Peyer's patch (tissue), 4 donors: ENCODE measurements at regions not wholly inside any gene's neighbourhood (a gene's known extent, or its start where the extent isn't known, plus 50 kb on each side); places are given as distances from the start of the nearest gene placed in this dataset.
"Not testable (repeated sequence)": the region's sequence is repeated elsewhere in the genome, so short reads cannot be mapped to it uniquely, and the experiment has no call there.

Experiments
- DNase-seq, 3 donors: peaks; one replicate each; pipeline ENCODE4 v3.0.0-alpha.2; 2017 to 2019
- H3K27ac ChIP-seq, 4 donors: fragments of 200-600 bp; sonication (generic); one replicate each; pipeline ENCODE4 v1.5.1; 2016 to 2019
- H3K27me3 ChIP-seq, 2 donors: fragments of 200-600 bp; sonication (generic); one replicate each; pipeline ENCODE4 v1.5.1; 2019
- H3K36me3 ChIP-seq, 3 donors: fragments of 200-600 bp; sonication (generic); one replicate each; pipeline ENCODE4 v1.5.1; 2016 to 2019
- H3K4me1 ChIP-seq, 4 donors: fragments of 200-600 bp; sonication (generic); one replicate each; pipeline ENCODE4 v1.5.1; 2016 to 2019
- H3K4me3 ChIP-seq, 4 donors: fragments of 200-600 bp; sonication (generic); 1 replicate in 3 of 4; 2 replicates in 1 of 4; pipeline ENCODE4 v1.5.1; 2016 to 2019; ENCODE audit warnings: mild to moderate bottlenecking in 1 of 4
- H3K9me3 ChIP-seq, 4 donors: fragments of 200-600 bp; sonication (generic); one replicate each; pipeline ENCODE4 v1.5.1; 2016 to 2019; ENCODE audit warnings: mild to moderate bottlenecking in 1 of 4
- CTCF ChIP-seq, 6 experiments: fragments of 450-650 bp in 4 of 6; fragments of 200-600 bp in 2 of 6; sonication (generic) in 1 of 6; IDR thresholded peaks; one replicate each; pipeline ENCODE4 v1.5.1; 2017 to 2019; ENCODE audit warnings: antibody characterized with exemption in 6 of 6, mild to moderate bottlenecking in 3 of 6, moderate library complexity in 1 of 6
- POLR2A ChIP-seq, 2 donors: fragments of 450-650 bp; IDR thresholded peaks; one replicate each; pipeline ENCODE4 v1.5.1; 2017; ENCODE audit warnings: antibody characterized with exemption in 2 of 2, mild to moderate bottlenecking in 2 of 2, moderate library complexity in 2 of 2

- H3K4me3 ChIP-seq, result no peak overlapping the region
- DNase-seq, result no peak
- no peak overlapping the region for H3K27ac ChIP-seq
- no peaks in the 10 kb centered on the region for H3K27me3 ChIP-seq
- no peaks in the 10 kb centered on the region for H3K36me3 ChIP-seq
- H3K4me1 ChIP-seq, result no peaks in the 10 kb centered on the region
- TF ChIP-seq CTCF (IDR thresholded peaks at IDR 0.05), result no peak
- no peak for TF ChIP-seq POLR2A (IDR thresholded peaks at IDR 0.05)
- no peaks in the 10 kb centered on the region for H3K9me3 ChIP-seq
Observed at GRCh38 chr9:75491533-75491932, 398.9 kb upstream of the PCSK5 start.

GRCh38 chr9:75499812-75500211 is 390.7 kb upstream of the PCSK5 start:
- peak overlapping the region in 1 of 4 donors; percentile 28 for H3K27ac ChIP-seq
- no peak for DNase-seq
- no peak for TF ChIP-seq CTCF (IDR thresholded peaks at IDR 0.05)
- TF ChIP-seq POLR2A (IDR thresholded peaks at IDR 0.05), result no peak
- H3K27me3 ChIP-seq, result no peaks in the 10 kb centered on the region
- no peaks in the 10 kb centered on the region for H3K4me1 ChIP-seq
- no peak overlapping the region for H3K4me3 ChIP-seq
- H3K36me3 ChIP-seq, result no peaks in the 10 kb centered on the region
- H3K9me3 ChIP-seq, result no peaks in the 10 kb centered on the region

- no peak for DNase-seq
- no peak overlapping the region for H3K4me3 ChIP-seq
- TF ChIP-seq CTCF (IDR thresholded peaks at IDR 0.05), result no peak
- no peak for TF ChIP-seq POLR2A (IDR thresholded peaks at IDR 0.05)
- no peaks in the 10 kb centered on the region for H3K27me3 ChIP-seq
- H3K4me1 ChIP-seq, result no peaks in the 10 kb centered on the region
- H3K36me3 ChIP-seq, result no peaks in the 10 kb centered on the region
- no peaks in the 10 kb centered on the region for H3K9me3 ChIP-seq
- peak overlapping the region in 1 of 4 donors; percentile 28 for H3K27ac ChIP-seq
Observed at GRCh38 chr9:75500479-75500878, 390.0 kb upstream of the PCSK5 start.

- DNase-seq, H3K27me3 ChIP-seq, H3K4me3 ChIP-seq, H3K27ac ChIP-seq, H3K4me1 ChIP-seq, H3K9me3 ChIP-seq, H3K36me3 ChIP-seq: not testable (repeated sequence)
Observed at GRCh38 chr9:75500940-75501339, 389.5 kb upstream of the PCSK5 start.

GRCh38 chr9:75504721-75505120 is 385.8 kb upstream of the PCSK5 start:
- Histone ChIP-seq H3K4me3 (no peak overlapping the region), H3K9me3 (no peaks in the 10 kb centered on the region), H3K27me3 (no peaks in the 10 kb centered on the region), H3K36me3 (no peaks in the 10 kb centered on the region), H3K4me1 (no peaks in the 10 kb centered on the region), H3K27ac (no peak overlapping the region)
- no peak for DNase-seq
- no peak for TF ChIP-seq POLR2A (IDR thresholded peaks at IDR 0.05)

- H3K4me3 ChIP-seq, result no peak overlapping the region
- no peak for DNase-seq
- no peaks in the 10 kb centered on the region for H3K27me3 ChIP-seq
- no peak overlapping the region for H3K27ac ChIP-seq
- TF ChIP-seq CTCF (IDR thresholded peaks at IDR 0.05) (no peak), POLR2A (IDR thresholded peaks at IDR 0.05) (no peak)
- no peaks in the 10 kb centered on the region for H3K36me3 ChIP-seq
- no peaks in the 10 kb centered on the region for H3K9me3 ChIP-seq
- H3K4me1 ChIP-seq, result no peaks in the 10 kb centered on the region
Observed at GRCh38 chr9:75505654-75506053, 384.8 kb upstream of the PCSK5 start.

GRCh38 chr9:75529463-75529862 is 361.0 kb upstream of the PCSK5 start:
- Histone ChIP-seq H3K4me1 (peaks cover 0 to 13% (median 1%) of the 10 kb centered on the region in 4 donors), H3K9me3 (peaks cover 0 to 3% (median 0%) of the 10 kb centered on the region in 4 donors), H3K4me3 (no peak overlapping the region), H3K27me3 (no peaks in the 10 kb centered on the region), H3K27ac (peak overlapping the region in 1 of 4 donors; percentile 31), H3K36me3 (no peaks in the 10 kb centered on the region)
- no peak for DNase-seq
- TF ChIP-seq CTCF (IDR thresholded peaks at IDR 0.05), result no peak
- TF ChIP-seq POLR2A (IDR thresholded peaks at IDR 0.05), result no peak
